ENCODE measurements at regions not wholly inside any gene's neighbourhood (a gene's known extent, or its start where the extent isn't known, plus 50 kb on each side); places are given as distances from the start of the nearest gene placed in this dataset.

DNA sequence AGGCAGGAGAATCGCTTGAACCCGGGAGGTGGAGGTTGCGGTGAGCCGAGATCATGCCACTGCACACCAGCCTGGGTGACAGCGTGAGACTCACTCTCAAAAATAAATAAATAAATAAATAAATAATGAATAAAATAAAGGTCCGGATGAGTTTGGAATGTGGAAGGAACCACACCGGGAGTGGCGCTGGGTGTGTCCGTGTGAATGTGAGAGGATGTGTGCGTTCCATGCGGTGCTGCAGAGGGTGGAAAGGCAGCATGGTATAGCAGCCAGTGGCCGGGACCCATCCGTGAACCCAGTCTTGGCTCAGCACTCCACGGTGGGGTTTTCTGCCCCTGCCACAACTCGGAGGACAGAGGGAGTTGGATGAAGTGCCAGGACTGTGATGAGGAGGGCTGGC lies 56.2 kb upstream of the POFUT2 start:
- Histone ChIP-seq H3K27ac (no peak overlapping the region), H3K36me3 (no peaks in the 10 kb centered on the region), H3K9me3 (no peaks in the 10 kb centered on the region), H3K27me3 (peaks cover 39% of the 10 kb centered on the region), H3K4me1 (ENCODE audit: control insufficient read depth in 1 of 2, insufficient read depth in 1 of 2, low read depth in 1 of 2, low read length in 1 of 2) (no peaks in the 10 kb centered on the region), H3K4me3 (ENCODE audit: low read depth in 1 of 2, low read length in 1 of 2) (no peak overlapping the region)
- TF ChIP-seq, protein P1, sequence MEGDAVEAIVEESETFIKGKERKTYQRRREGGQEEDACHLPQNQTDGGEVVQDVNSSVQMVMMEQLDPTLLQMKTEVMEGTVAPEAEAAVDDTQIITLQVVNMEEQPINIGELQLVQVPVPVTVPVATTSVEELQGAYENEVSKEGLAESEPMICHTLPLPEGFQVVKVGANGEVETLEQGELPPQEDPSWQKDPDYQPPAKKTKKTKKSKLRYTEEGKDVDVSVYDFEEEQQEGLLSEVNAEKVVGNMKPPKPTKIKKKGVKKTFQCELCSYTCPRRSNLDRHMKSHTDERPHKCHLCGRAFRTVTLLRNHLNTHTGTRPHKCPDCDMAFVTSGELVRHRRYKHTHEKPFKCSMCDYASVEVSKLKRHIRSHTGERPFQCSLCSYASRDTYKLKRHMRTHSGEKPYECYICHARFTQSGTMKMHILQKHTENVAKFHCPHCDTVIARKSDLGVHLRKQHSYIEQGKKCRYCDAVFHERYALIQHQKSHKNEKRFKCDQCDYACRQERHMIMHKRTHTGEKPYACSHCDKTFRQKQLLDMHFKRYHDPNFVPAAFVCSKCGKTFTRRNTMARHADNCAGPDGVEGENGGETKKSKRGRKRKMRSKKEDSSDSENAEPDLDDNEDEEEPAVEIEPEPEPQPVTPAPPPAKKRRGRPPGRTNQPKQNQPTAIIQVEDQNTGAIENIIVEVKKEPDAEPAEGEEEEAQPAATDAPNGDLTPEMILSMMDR (IDR thresholded peaks at IDR 0.05), result no peak

DNA sequence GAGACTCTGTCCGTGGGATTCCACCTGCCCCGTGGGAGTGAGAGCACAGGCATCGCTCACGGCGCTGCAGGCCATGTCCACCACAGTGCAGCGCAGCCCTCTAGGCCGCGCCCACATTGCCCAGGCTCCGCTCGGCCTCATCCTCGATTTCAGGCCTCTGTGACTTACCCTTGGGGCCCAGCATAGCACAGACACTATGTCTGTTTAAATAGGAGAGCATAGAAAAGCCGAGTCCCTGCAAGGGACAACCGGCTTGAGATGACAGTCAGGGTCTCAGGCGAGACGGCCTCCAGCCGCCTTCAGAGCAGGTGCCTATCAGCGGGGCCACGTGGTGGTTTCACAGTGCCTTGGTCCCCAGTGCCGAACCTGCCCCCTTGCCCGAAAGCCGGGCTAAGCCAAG lies 56.9 kb upstream of the POFUT2 start:
- H3K4me1 ChIP-seq (ENCODE audit: control insufficient read depth in 1 of 2, insufficient read depth in 1 of 2, low read depth in 1 of 2, low read length in 1 of 2), result no peaks in the 10 kb centered on the region
- H3K27me3 ChIP-seq, result peaks cover 37% of the 10 kb centered on the region
- H3K36me3 ChIP-seq, result no peaks in the 10 kb centered on the region
- TF ChIP-seq, protein P1 (IDR thresholded peaks at IDR 0.05), result no peak
- no peaks in the 10 kb centered on the region for H3K9me3 ChIP-seq
- no peak overlapping the region for H3K4me3 ChIP-seq (ENCODE audit: low read depth in 1 of 2, low read length in 1 of 2)
- no peak overlapping the region for H3K27ac ChIP-seq

DNA sequence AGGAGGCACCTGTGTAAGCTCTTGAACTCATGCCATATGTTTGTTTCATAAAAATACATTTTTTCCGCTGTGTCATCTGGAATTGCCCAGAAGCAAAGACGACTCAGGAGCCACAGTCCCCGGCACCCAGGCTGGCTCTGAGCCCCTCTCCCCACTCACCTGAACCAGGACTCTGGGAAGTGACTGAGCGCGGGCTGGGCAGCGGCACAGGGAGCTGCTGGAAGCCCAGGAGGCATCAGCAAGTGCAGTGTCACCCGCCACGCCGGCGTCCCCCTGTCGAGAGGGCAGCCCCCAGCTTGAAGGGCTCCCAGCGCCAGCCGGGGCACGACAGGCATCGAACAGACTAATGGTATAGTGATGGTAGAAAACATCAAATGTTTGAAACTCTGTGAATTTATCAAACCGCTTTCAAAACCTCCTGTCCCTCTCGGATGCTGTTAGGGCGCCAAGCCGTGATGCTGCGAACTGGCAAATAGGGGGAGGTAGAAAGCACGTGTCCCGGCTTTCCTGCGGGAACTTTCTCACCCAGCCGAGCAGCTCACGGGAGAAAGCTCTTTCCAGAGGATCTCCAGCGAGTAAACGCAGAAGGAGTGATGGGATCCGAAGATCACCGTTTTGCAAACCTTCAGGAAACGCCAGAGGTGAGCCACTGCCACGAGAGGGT lies 57.8 kb upstream of the COL18A1 start:
- Histone ChIP-seq H3K4me1 (ENCODE audit: control insufficient read depth in 1 of 2, insufficient read depth in 1 of 2, low read depth in 1 of 2, low read length in 1 of 2) (no peaks in the 10 kb centered on the region), H3K36me3 (no peaks in the 10 kb centered on the region), H3K27me3 (peaks cover 19% of the 10 kb centered on the region), H3K4me3 (ENCODE audit: low read depth in 1 of 2, low read length in 1 of 2) (no peak overlapping the region), H3K9me3 (no peaks in the 10 kb centered on the region), H3K27ac (no peak overlapping the region)
- TF ChIP-seq, protein P1 (IDR thresholded peaks at IDR 0.05), result no peak

DNA sequence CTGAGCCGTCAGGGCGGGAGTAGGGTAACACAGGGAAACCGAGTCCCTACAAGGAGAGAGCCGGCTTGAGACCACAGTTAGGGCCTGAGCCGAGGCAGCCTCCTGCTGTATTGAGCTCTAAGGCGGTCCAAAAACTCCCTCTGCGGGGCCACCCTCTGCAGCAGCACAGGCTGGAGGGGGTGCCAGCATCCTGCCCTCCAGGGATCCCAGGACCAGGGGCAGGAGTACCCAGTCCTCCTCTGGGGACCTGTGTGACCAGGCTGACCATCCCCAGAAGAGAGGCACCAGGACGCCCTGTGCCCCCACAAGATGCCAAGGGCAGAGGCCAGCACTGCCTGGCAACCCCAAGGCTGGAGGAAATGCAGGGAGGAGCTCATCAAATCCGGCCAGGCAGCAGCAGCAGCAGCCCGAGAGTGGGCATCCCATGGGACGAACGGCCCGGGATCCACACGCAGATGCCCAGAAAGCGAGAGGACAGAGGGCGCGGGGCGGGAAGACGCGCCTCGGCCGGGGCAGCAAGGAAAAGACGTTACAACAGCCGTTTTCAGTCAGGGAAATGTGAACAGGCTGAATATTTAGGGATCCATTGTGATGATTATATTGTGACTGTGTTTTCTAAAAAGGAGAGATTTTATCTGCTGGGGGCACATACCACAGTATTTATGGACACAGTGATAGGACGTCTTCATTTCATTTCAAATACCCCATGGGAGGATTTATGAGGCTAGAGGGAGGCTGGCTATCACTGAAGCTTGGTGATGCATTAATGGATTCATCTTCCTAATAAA lies 57.1 kb upstream of the COL18A1 start:
- no peaks in the 10 kb centered on the region for H3K9me3 ChIP-seq
- TF ChIP-seq, protein P1 (IDR thresholded peaks at IDR 0.05), result no peak
- no peaks in the 10 kb centered on the region for H3K36me3 ChIP-seq
- no peak overlapping the region for H3K27ac ChIP-seq
- no peaks in the 10 kb centered on the region for H3K4me1 ChIP-seq (ENCODE audit: control insufficient read depth in 1 of 2, insufficient read depth in 1 of 2, low read depth in 1 of 2, low read length in 1 of 2)
- H3K4me3 ChIP-seq (ENCODE audit: low read depth in 1 of 2, low read length in 1 of 2), result no peak overlapping the region
- peaks cover 23% of the 10 kb centered on the region for H3K27me3 ChIP-seq

DNA sequence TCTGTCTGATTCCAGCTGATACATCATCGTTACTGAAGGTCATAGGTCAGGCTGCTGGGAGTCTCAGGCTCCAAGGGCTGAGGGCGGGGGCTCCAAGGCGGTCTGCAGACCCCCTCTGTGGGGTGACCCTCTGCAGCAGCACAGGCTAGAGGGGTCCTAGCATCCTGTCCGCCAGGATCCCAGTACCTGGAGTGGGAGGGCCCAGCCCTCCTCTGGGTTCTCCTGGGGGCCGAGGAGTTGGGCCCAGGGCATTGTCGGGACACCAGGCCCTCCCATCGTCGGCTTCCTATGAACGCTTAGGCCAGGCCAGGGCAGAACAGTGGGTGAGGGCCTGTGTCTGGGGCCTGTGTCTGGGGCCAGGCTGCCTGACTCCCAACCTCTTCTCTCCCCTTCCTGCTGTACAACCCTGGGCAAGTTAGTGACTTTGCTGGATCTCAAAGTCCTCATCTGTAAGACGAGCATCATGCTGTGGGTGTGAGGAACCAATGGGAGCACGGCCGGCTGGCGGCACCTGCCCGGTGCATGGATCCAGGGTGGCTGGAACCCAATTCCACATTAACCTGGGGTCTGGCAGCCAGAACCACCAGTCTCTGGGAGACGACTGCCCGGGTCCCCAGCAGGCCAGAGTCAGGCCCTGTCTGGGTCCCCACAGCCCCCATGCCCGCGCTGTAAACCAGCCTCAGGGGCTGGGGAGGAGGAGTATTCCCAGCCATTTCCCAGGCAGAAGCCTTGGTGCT lies 56.2 kb upstream of the COL18A1 start:
- no peak overlapping the region for H3K27ac ChIP-seq
- H3K36me3 ChIP-seq, result no peaks in the 10 kb centered on the region
- H3K4me3 ChIP-seq (ENCODE audit: low read depth in 1 of 2, low read length in 1 of 2), result no peak overlapping the region
- H3K27me3 ChIP-seq, result peaks cover 32% of the 10 kb centered on the region
- H3K4me1 ChIP-seq (ENCODE audit: control insufficient read depth in 1 of 2, insufficient read depth in 1 of 2, low read depth in 1 of 2, low read length in 1 of 2), result no peaks in the 10 kb centered on the region
- TF ChIP-seq, protein P1 (IDR thresholded peaks at IDR 0.05), result no peak
- no peaks in the 10 kb centered on the region for H3K9me3 ChIP-seq
